Globus pallidus (tissue), 1 donor: ENCODE measurements at regions not wholly inside any gene's neighbourhood (a gene's known extent, or its start where the extent isn't known, plus 50 kb on each side); places are given as distances from the start of the nearest gene placed in this dataset.
A peak's percentile ranks its signal among the peaks of the same experiment; 100 is the strongest.
"Not testable (repeated sequence)": the region's sequence is repeated elsewhere in the genome, so short reads cannot be mapped to it uniquely, and the experiment has no call there.

Experiments used
- DNase-seq: peaks from one replicate; pipeline ENCODE4 v3.0.0-alpha.2; 2015; ENCODE audit warnings: low spot score

GRCh38 chr9:90981726-90982125, 180.1 kb downstream of the SYK start:
- DNase-seq, result no peak

GRCh38 chr9:90983394-90983793, 181.8 kb downstream of the SYK start:
- DNase-seq, result no peak

GRCh38 chr9:90985631-90986030, 184.0 kb downstream of the SYK start:
- no peak for DNase-seq

DNA sequence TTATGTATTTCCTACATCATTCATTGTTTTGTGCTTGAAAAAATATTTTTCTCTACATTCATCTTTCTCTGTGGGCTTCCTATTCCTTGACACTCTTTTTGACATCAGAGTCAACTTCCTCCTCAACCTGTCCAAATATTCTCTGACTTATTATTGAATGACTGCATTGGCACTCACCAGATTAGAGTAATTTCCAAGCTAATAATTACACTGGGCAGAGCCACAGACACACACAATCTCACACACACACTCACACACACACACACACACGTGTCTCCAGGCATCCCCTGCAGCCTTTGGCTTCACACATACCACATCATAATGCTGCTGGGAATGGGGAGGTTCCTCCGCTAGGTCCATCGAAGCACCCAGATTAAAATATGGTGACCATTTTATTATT, 184.5 kb downstream of the SYK start:
- no peak for DNase-seq

- no peak for DNase-seq
Observed at GRCh38 chr9:90987566-90987965, 185.9 kb downstream of the SYK start.

DNA sequence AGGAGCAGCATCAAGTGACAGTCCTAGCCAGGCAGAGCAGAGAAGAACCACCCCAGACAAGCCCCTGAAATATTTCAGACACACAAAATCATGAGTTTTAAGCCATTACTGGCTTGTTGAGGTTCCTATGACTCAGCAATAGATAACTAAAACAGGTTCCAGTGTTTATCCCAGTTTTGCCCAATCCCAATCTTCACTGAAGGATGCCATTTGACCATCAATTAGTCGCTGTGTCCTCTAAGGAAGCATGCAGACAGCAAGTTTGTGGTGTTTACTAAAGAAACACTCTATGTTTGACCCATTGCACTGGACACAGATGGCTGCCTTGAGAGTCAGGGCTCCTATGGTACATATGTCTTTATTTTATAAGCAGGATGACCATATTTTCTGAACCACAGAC, 186.7 kb downstream of the SYK start:
- DNase-seq, result no peak

GRCh38 chr9:90991953-90992352, 190.3 kb downstream of the SYK start:
- DNase-seq, result no peak

DNA sequence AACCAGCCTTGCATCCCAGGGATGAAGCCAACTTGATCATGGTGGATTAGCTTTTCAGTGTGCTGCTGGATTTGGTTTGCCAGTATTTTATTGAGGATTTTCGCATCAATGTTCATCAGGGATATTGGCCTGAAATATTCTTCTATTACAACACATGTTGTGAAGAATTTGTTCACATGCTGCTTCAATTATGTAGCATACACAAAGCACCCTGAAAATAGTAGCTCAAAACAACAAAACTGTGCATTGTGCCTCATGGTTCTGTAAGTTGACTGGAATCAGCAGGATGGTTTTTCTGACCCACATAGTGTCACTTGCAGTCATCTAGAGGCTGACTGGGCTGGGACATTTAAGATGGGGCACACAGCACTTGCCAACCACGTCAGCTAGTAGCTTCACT, 193.9 kb downstream of the SYK start:
- no peak for DNase-seq

DNA sequence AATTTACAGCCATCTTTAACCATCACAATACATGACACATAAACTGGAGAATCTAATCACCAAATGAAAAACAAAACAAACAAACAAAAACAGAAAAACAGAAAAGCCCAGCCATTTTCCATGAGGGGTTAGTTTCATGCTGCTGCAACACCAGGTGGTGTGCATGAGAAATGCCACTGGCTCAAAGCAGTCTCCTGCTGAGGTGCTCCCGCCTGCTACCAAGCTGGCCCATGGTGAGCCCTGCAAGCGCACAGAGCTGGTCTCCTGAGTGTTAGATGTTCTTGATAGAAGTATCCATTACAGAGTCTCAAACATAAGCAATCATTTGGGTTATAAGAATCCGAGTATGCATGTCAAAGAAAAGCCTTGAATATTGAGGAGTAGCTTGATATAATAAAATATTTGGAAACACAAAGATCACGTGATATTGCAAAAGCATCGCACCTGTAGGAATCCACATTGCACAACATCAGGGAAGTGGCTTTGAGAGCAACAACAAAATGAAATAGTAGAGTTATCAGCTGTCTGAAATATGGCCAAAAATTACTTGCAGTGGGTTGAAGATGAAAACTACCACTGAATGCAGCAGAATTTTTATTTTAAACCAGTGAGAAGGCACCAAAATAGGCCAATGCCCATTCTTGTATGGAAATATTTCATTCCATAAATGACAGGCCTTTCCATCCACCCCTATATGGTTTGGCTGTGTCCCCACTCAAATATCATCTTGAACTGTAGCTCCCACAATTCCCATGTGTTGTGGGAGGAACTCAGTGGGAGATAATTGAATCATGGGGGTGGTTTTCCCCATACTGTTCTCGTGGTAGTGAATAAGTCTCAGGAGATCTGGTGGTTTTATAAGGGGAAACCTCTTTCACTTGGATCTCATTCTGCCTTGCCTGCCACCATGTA, 194.8 kb downstream of the SYK start:
- no peak for DNase-seq

GRCh38 chr9:90998573-90998972, 197.0 kb downstream of the SYK start:
- DNase-seq, result no peak

- peak; percentile 37 for DNase-seq
Observed at GRCh38 chr9:90999425-91000397, 198.1 kb downstream of the SYK start.

DNA sequence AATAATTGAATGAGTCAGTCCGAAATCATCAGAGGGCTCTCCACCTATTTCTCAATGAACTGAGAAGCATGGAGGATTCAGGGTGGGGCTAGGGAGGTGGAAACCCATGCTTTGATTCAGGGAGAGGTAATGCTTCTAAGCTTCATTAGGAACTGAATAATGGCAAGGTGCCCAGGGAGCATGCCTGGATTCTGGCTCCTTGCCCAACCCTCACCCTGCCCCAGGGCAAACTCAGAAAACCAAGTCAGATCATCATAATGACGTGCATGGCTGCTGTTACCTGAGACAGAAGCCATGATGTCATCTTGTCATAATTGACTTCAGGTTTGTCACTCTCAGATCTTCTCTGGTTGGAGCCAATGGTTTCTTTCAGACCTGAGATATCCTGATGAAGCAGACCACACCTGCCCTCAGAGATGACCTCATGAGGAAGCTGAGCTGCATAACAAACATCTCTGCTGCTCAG, 199.6 kb downstream of the SYK start:
- no peak for DNase-seq

- DNase-seq, result no peak
Observed at GRCh38 chr9:91004484-91004883, 202.9 kb downstream of the SYK start.

DNA sequence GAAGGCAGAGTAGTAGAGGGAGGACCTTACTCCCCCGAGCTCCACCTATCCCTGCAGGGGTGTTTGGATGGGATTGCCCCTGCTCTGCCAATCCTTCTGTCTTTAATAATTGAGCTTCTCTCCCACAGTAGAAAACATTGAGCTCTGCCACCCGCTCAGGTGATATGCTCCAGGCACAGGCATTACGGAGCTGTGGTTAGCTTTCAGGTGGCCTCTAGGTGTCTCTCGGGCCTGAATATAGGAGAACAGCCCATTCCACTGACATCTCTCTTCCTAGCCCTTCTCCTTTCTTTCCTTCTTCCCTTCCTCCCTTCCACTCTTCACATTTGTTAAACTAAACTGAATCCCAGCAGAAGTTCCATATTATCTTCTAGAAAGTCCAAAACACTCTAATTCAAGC, 203.4 kb downstream of the SYK start:
- DNase-seq, result no peak

- no peak for DNase-seq
Observed at GRCh38 chr9:91006046-91006445, 204.4 kb downstream of the SYK start.

DNA sequence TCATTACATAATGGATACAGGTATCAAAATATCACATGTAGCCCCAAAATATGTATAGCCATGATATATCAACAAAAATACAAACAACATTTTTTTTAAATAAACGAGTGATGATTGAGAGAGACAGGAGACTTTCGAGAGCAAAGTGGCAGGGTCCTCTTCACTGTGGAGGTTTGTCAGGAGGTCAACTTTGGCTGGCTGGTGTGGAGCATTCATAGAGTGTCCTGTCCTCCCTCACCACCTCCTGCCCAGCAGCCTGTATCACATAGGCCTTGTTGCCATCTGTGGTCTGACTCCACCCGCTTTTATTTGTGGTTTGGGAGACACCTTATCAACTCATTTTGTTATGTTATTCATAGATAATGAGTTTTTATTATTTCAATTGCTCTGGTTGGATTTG, 206.9 kb downstream of the SYK start:
- no peak for DNase-seq

DNA sequence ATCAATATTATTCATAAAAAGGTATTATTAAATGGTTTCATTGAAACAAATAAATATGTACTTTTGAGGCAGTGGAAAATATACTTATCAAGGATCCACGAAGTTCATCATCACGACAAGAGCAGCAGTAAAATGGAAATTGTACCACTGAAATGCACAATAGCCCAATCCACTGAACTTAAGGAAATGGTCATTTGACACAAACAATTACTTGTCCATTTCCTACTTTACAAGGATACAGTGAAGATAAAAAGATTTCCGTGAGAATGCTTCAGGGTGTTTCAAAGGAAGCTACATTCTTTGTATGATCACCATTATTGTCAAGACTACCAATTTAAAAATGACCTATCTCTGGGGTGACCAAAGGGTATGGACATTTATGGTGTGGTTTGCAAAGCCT, 210.3 kb downstream of the SYK start:
- no peak for DNase-seq

DNA sequence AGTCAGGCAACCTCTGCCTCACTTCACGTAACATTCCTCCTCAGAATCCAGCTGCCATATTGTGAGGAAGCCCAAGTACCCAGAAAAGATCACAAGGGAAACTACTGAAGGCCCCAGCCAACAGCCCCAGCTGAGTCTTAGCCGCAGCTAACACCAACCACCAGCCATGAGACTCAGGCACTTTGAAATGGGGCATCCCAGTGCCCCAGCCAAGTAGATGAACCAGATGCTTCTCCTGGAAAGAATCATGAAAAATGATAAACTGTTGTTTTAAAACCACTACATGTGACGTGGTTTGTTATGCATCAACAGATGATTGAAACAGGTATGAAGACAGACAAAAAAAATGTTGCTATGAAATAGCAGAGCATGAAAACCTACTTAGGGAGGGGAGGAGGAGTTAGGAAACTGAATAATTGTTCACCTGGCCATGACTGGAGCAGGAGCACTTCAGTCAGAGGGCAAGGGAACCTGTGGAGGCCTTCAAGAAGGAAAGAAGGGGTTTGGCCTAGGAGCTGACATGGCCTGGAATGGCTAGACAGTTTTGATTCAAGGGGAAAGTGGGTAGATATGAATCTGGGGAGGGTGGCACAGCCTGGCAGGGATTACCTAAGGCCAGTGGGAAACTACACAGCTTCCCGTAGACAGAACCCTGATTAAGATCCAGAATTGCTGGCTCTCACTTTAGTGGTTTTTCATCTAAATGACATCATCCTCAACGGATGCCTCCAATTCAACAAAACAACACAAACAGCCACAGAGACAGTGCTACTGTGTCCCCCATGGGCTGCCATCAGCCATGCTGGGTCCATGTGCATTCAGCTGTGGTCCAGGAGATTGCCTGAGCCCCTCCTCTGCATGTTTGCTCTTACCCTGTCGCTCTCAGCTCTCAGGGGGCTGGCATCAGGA, 211.6 kb downstream of the SYK start:
- no peak for DNase-seq

DNA sequence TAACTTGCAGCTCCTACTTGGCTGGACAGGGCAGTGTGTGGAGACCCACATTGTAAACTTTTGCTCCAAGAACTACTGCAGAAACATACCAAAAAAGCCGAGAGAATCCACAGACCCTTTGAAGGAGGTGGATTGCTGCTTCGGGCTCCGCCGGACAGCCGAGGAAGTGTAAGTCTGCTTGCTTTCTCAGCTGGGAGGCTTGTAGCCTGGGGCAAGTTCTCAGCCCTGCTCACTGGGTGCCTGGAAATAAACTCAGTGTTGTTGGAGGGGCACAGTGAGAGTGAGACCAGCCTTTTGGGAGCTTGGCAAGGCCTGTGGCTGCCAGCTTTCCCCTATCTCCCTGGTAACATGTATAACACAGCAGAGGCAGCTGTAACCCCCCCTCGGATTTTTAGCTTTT, 215.6 kb downstream of the SYK start:
- DNase-seq, result no peak

- DNase-seq, result not testable (repeated sequence)
Observed at GRCh38 chr9:91019871-91020270, 218.3 kb downstream of the SYK start.

- DNase-seq, result not testable (repeated sequence)
Observed at GRCh38 chr9:91021656-91022055, 220.0 kb downstream of the SYK start.

DNA sequence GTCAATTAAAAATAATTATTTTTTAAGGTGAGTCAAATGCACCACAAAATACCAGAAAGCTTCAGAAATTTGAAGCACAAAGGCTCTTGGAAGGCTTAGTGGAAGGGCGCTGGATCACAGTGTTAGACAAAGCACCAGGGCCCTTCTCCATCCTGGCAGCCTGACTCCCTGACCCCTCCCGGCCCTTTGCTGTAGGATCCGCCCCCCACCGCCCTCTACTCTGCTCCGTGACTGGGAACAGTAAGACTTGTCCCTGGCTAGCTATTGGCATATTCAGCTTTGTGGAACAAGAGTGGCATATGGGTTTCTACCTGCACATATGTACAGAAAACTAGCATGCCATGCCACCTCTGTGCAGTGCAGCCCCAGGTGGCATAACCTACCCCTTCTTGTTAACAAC, 222.1 kb downstream of the SYK start:
- no peak for DNase-seq
